Thyroid gland (tissue), 4 donors: ENCODE measurements at regions not wholly inside any gene's neighbourhood (a gene's known extent, or its start where the extent isn't known, plus 50 kb on each side); places are given as distances from the start of the nearest gene placed in this dataset.

ENCODE experiments used
- POLR2A ChIP-seq, 2 donors: fragments of 450-650 bp; IDR thresholded peaks; one replicate each; pipeline ENCODE4 v1.6.1; 2017; ENCODE audit warnings: antibody characterized with exemption in 2 of 2, mild to moderate bottlenecking in 2 of 2, moderate library complexity in 1 of 2
- TF ChIP-seq, protein P1 (sequence below), 6 experiments: fragments of 200-600 bp in 3 of 6; fragments of 450-650 bp in 3 of 6; sonication (generic) in 3 of 6; IDR thresholded peaks; one replicate each; pipeline ENCODE4 v1.5.1; 2016 to 2019; ENCODE audit warnings: antibody characterized with exemption in 6 of 6, mild to moderate bottlenecking in 2 of 6, inconsistent platforms in 1 of 6, moderate library complexity in 1 of 6

DNA sequence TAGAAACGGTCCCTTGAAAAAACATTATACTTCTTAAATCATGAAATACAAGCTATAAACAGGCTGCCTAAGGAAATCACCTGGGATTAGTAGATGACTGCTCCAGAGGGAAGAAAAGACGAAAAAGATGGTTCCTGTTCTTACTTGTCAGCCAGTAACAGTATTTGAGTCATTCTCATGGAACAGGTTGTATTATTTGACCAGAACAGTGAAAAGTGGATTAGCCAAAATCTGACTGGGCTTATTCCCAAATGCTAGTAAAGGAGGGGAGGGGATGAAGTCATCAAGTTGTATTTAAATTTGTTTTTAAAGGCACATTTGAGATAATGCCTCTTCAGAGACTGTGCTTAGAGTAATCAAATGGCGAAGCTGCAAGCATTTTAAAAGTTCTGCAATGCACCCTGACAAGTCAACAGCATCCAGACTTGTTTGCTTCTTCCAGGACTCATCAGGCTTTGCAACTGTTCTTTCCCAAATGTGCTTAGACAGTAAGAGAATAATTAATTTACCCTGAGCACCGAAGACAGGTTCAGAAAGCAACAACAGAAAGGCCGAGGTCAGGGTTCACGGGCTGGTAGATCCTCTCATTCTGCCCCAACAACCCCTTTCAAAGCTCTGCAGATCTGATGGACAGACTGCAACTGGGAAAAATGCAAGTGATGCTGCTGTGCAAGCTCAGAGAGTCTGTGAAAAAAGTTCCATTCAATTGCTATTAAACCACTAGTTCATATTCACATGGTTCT is 800.6 kb downstream of the KCTD16 start:
- TF ChIP-seq, protein P1, sequence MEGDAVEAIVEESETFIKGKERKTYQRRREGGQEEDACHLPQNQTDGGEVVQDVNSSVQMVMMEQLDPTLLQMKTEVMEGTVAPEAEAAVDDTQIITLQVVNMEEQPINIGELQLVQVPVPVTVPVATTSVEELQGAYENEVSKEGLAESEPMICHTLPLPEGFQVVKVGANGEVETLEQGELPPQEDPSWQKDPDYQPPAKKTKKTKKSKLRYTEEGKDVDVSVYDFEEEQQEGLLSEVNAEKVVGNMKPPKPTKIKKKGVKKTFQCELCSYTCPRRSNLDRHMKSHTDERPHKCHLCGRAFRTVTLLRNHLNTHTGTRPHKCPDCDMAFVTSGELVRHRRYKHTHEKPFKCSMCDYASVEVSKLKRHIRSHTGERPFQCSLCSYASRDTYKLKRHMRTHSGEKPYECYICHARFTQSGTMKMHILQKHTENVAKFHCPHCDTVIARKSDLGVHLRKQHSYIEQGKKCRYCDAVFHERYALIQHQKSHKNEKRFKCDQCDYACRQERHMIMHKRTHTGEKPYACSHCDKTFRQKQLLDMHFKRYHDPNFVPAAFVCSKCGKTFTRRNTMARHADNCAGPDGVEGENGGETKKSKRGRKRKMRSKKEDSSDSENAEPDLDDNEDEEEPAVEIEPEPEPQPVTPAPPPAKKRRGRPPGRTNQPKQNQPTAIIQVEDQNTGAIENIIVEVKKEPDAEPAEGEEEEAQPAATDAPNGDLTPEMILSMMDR (IDR thresholded peaks at IDR 0.05): no peak
- no peak for TF ChIP-seq POLR2A (IDR thresholded peaks at IDR 0.05)
